ENCODE measurements at regions not wholly inside any gene's neighbourhood (a gene's known extent, or its start where the extent isn't known, plus 50 kb on each side); places are given as distances from the start of the nearest gene placed in this dataset.

GRCh38 chr14:23776296-23776695 is 140.1 kb downstream of the DHRS2 start:
- Histone ChIP-seq H3K9ac (ENCODE audit: low read length) (no peak overlapping the region), H3K9me2 (replicated peaks; ENCODE audit: low read length) (no peaks in the 10 kb centered on the region), H3K27ac (ENCODE audit: low read length) (no peak overlapping the region), H2AFZ (ENCODE audit: low read length) (no peak overlapping the region), H3F3A (ENCODE audit: low read length, unreplicated experiment) (no peaks in the 10 kb centered on the region), H3K4me3 (ENCODE audit: low read length) (no peak overlapping the region), H3K4me2 (ENCODE audit: low read length) (no peak overlapping the region), H3K79me2 (ENCODE audit: low read length) (no peaks in the 10 kb centered on the region), H3K36me3 (ENCODE audit: low read depth, low read length) (no peaks in the 10 kb centered on the region), H3K27me3 (ENCODE audit: low read length) (peaks cover 72% of the 10 kb centered on the region), H3K4me1 (ENCODE audit: insufficient read depth, low read length) (no peaks in the 10 kb centered on the region), H3K9me3 (ENCODE audit: low read length) (no peaks in the 10 kb centered on the region), H4K20me1 (ENCODE audit: low read length) (no peaks in the 10 kb centered on the region)
- no TSS peak for BruUV-seq (replicated peaks)
- TF ChIP-seq CTCF (conservative IDR thresholded peaks at IDR 0.05; ENCODE audit: low read depth, low read length) (no peak), EZH2phosphoT487 (IDR thresholded peaks at IDR 0.05; ENCODE audit: borderline replicate concordance, low read length) (no peak), EZH2 (IDR thresholded peaks at IDR 0.05; ENCODE audit: low read length, unreplicated experiment) (no peak)
- CTCF ChIA-PET: no interaction called here
- DNase-seq (no peak), ATAC-seq (no peak)
- POLR2A ChIA-PET (ENCODE audit: unreplicated experiment): no interaction called here
- intact Hi-C loops (cut with micrococcal nuclease): no loop called here

GRCh38 chr14:23785208-23785607 is 149.0 kb downstream of the DHRS2 start:
- CTCF ChIA-PET: no interaction called here

GRCh38 chr14:23787436-23787835 is 151.3 kb downstream of the DHRS2 start:
- DNase-seq (no peak), ATAC-seq (no peak)
- H3K9me2 ChIP-seq (replicated peaks; ENCODE audit: low read length): no peaks in the 10 kb centered on the region
- no peaks in the 10 kb centered on the region for H3K36me3 ChIP-seq (ENCODE audit: low read depth, low read length)
- intact Hi-C loops (cut with micrococcal nuclease): no loop called here
- H3K4me2 ChIP-seq (ENCODE audit: low read length): no peak overlapping the region
- H3K4me3 ChIP-seq (ENCODE audit: low read length): no peak overlapping the region
- no TSS peak for BruUV-seq (replicated peaks)
- H4K20me1 ChIP-seq (ENCODE audit: low read length): no peaks in the 10 kb centered on the region
- no peaks in the 10 kb centered on the region for H3K79me2 ChIP-seq (ENCODE audit: low read length)
- H3K27me3 ChIP-seq (ENCODE audit: low read length): peaks cover 19% of the 10 kb centered on the region
- H3F3A ChIP-seq (ENCODE audit: low read length, unreplicated experiment): no peaks in the 10 kb centered on the region
- H3K9ac ChIP-seq (ENCODE audit: low read length): no peak overlapping the region
- H3K9me3 ChIP-seq (ENCODE audit: low read length): no peaks in the 10 kb centered on the region
- H3K4me1 ChIP-seq (ENCODE audit: insufficient read depth, low read length): no peaks in the 10 kb centered on the region
- no peak overlapping the region for H3K27ac ChIP-seq (ENCODE audit: low read length)
- H2AFZ ChIP-seq (ENCODE audit: low read length): no peak overlapping the region
- ChIA-PET POLR2A (ENCODE audit: unreplicated experiment) (no interaction called here), CTCF (no interaction called here)
- TF ChIP-seq EZH2phosphoT487 (IDR thresholded peaks at IDR 0.05; ENCODE audit: borderline replicate concordance, low read length) (no peak), CTCF (conservative IDR thresholded peaks at IDR 0.05; ENCODE audit: low read depth, low read length) (no peak), EZH2 (IDR thresholded peaks at IDR 0.05; ENCODE audit: low read length, unreplicated experiment) (no peak)

More at GRCh38 chr14:23785208-23785607, 149.0 kb downstream of the DHRS2 start:
- H3K4me3 ChIP-seq (ENCODE audit: low read length): no peak overlapping the region
- no peaks in the 10 kb centered on the region for H3K36me3 ChIP-seq (ENCODE audit: low read depth, low read length)
- no peak overlapping the region for H2AFZ ChIP-seq (ENCODE audit: low read length)
- H3K27me3 ChIP-seq (ENCODE audit: low read length): peaks cover 25% of the 10 kb centered on the region
- ATAC-seq (no peak), DNase-seq (no peak)
- TF ChIP-seq CTCF (conservative IDR thresholded peaks at IDR 0.05; ENCODE audit: low read depth, low read length) (no peak), EZH2 (IDR thresholded peaks at IDR 0.05; ENCODE audit: low read length, unreplicated experiment) (no peak), EZH2phosphoT487 (IDR thresholded peaks at IDR 0.05; ENCODE audit: borderline replicate concordance, low read length) (no peak)
- no peaks in the 10 kb centered on the region for H3F3A ChIP-seq (ENCODE audit: low read length, unreplicated experiment)
- no TSS peak for BruUV-seq (replicated peaks)
- H3K9me3 ChIP-seq (ENCODE audit: low read length): no peaks in the 10 kb centered on the region
- no peaks in the 10 kb centered on the region for H3K79me2 ChIP-seq (ENCODE audit: low read length)
- H3K9me2 ChIP-seq (replicated peaks; ENCODE audit: low read length): no peaks in the 10 kb centered on the region
- POLR2A ChIA-PET (ENCODE audit: unreplicated experiment): no interaction called here
- no peak overlapping the region for H3K27ac ChIP-seq (ENCODE audit: low read length)
- H4K20me1 ChIP-seq (ENCODE audit: low read length): no peaks in the 10 kb centered on the region
- no peak overlapping the region for H3K9ac ChIP-seq (ENCODE audit: low read length)
- intact Hi-C loops (cut with micrococcal nuclease): no loop called here
- H3K4me2 ChIP-seq (ENCODE audit: low read length): no peak overlapping the region
- no peaks in the 10 kb centered on the region for H3K4me1 ChIP-seq (ENCODE audit: insufficient read depth, low read length)

Data from PC-3 (cell line).